ENCODE measurements at regions not wholly inside any gene's neighbourhood (a gene's known extent, or its start where the extent isn't known, plus 50 kb on each side); places are given as distances from the start of the nearest gene placed in this dataset.

- Histone ChIP-seq H3K27me3 (ENCODE audit: control insufficient read depth in 3 of 3, insufficient read depth in 3 of 3, low read length in 3 of 3) (peaks cover 0 to 3% (median 0%) of the 10 kb centered on the region in 3 donors), H3K9me3 (ENCODE audit: control insufficient read depth in 3 of 3, low read length in 3 of 3) (no peaks in the 10 kb centered on the region), H3K9ac (ENCODE audit: low read depth in 1 of 3, low read length in 3 of 3) (no peak overlapping the region), H3K36me3 (ENCODE audit: control insufficient read depth in 3 of 3, insufficient read depth in 3 of 3, low read length in 3 of 3) (no peaks in the 10 kb centered on the region), H3K4me3 (ENCODE audit: low read length in 3 of 3) (no peak overlapping the region), H3K4me1 (ENCODE audit: control insufficient read depth in 3 of 3, insufficient read depth in 3 of 3, low read length in 3 of 3) (no peaks in the 10 kb centered on the region), H3K27ac (ENCODE audit: low read depth, low read length) (no peak overlapping the region)
These were observed 364.7 kb upstream of the DYNLRB2 start for GRCh38 chr16:80176114-80176513.

DNA sequence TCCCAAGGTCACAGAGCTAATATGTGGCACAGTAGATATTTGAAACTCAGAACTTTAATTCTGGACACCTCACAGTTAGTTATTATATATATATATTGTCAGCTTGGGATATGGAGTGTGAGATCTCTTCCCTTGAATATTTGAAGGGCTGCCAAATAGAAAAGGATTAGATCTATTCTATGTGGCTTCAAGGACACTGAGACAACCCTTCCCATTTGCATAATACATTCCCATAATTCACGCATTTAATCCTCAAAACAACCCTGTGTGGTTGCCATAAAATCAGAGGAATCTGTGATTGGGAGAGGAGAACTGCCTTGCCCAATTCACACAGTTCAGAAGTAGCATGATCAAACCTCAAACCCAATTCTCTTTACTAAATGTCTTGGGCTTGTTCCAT is 365.8 kb upstream of the DYNLRB2 start:
- H3K9me3 ChIP-seq (ENCODE audit: control insufficient read depth in 3 of 3, low read length in 3 of 3), result no peaks in the 10 kb centered on the region
- H3K36me3 ChIP-seq (ENCODE audit: control insufficient read depth in 3 of 3, insufficient read depth in 3 of 3, low read length in 3 of 3), result no peaks in the 10 kb centered on the region
- H3K9ac ChIP-seq (ENCODE audit: low read depth in 1 of 3, low read length in 3 of 3), result no peak overlapping the region
- H3K4me3 ChIP-seq (ENCODE audit: low read length in 3 of 3), result no peak overlapping the region
- peaks cover 0 to 3% (median 0%) of the 10 kb centered on the region in 3 donors for H3K27me3 ChIP-seq (ENCODE audit: control insufficient read depth in 3 of 3, insufficient read depth in 3 of 3, low read length in 3 of 3)
- no peaks in the 10 kb centered on the region for H3K4me1 ChIP-seq (ENCODE audit: control insufficient read depth in 3 of 3, insufficient read depth in 3 of 3, low read length in 3 of 3)
- H3K27ac ChIP-seq (ENCODE audit: low read depth, low read length), result no peak overlapping the region

GRCh38 chr16:80174416-80174815 is 366.4 kb upstream of the DYNLRB2 start:
- Histone ChIP-seq H3K4me3 (ENCODE audit: low read length in 3 of 3) (no peak overlapping the region), H3K27me3 (ENCODE audit: control insufficient read depth in 3 of 3, insufficient read depth in 3 of 3, low read length in 3 of 3) (peaks cover 0 to 3% (median 0%) of the 10 kb centered on the region in 3 donors), H3K27ac (ENCODE audit: low read depth, low read length) (no peak overlapping the region), H3K9ac (ENCODE audit: low read depth in 1 of 3, low read length in 3 of 3) (no peak overlapping the region), H3K9me3 (ENCODE audit: control insufficient read depth in 3 of 3, low read length in 3 of 3) (no peaks in the 10 kb centered on the region), H3K4me1 (ENCODE audit: control insufficient read depth in 3 of 3, insufficient read depth in 3 of 3, low read length in 3 of 3) (no peaks in the 10 kb centered on the region), H3K36me3 (ENCODE audit: control insufficient read depth in 3 of 3, insufficient read depth in 3 of 3, low read length in 3 of 3) (no peaks in the 10 kb centered on the region)

DNA sequence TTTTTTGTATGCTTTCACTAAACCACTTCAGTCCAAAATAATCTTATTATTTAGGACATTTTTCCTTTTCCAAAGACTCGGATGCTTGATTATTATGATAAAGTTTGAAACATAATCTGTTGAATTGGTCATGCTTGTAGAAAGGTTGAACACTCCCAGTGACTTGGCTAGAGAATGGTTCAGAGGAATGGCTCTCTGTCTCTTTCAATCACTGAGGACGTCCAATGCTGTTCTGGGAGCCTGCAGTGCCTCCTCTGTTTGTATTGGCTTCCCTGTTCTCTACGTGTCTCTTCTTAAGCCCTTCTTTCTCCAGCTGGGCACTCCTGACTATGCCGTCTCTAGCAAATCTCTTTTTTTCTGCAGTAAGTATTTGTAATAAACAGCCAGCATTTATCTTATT is 369.0 kb upstream of the DYNLRB2 start:
- Histone ChIP-seq H3K4me1 (ENCODE audit: control insufficient read depth in 3 of 3, insufficient read depth in 3 of 3, low read length in 3 of 3) (no peaks in the 10 kb centered on the region), H3K9me3 (ENCODE audit: control insufficient read depth in 3 of 3, low read length in 3 of 3) (no peaks in the 10 kb centered on the region), H3K9ac (ENCODE audit: low read depth in 1 of 3, low read length in 3 of 3) (no peak overlapping the region), H3K36me3 (ENCODE audit: control insufficient read depth in 3 of 3, insufficient read depth in 3 of 3, low read length in 3 of 3) (no peaks in the 10 kb centered on the region), H3K27ac (ENCODE audit: low read depth, low read length) (no peak overlapping the region), H3K4me3 (ENCODE audit: low read length in 3 of 3) (no peak overlapping the region), H3K27me3 (ENCODE audit: control insufficient read depth in 3 of 3, insufficient read depth in 3 of 3, low read length in 3 of 3) (peaks cover 0 to 3% (median 0%) of the 10 kb centered on the region in 3 donors)

- no peaks in the 10 kb centered on the region for H3K4me1 ChIP-seq (ENCODE audit: control insufficient read depth in 3 of 3, insufficient read depth in 3 of 3, low read length in 3 of 3)
- no peak overlapping the region for H3K4me3 ChIP-seq (ENCODE audit: low read length in 3 of 3)
- H3K27me3 ChIP-seq (ENCODE audit: control insufficient read depth in 3 of 3, insufficient read depth in 3 of 3, low read length in 3 of 3), result peaks cover 0 to 3% (median 0%) of the 10 kb centered on the region in 3 donors
- H3K9ac ChIP-seq (ENCODE audit: low read depth in 1 of 3, low read length in 3 of 3), result no peak overlapping the region
- H3K9me3 ChIP-seq (ENCODE audit: control insufficient read depth in 3 of 3, low read length in 3 of 3), result no peaks in the 10 kb centered on the region
- H3K36me3 ChIP-seq (ENCODE audit: control insufficient read depth in 3 of 3, insufficient read depth in 3 of 3, low read length in 3 of 3), result no peaks in the 10 kb centered on the region
- no peak overlapping the region for H3K27ac ChIP-seq (ENCODE audit: low read depth, low read length)
These were observed 369.6 kb upstream of the DYNLRB2 start for GRCh38 chr16:80171199-80171598.

- no peaks in the 10 kb centered on the region for H3K36me3 ChIP-seq (ENCODE audit: control insufficient read depth in 3 of 3, insufficient read depth in 3 of 3, low read length in 3 of 3)
- H3K27me3 ChIP-seq (ENCODE audit: control insufficient read depth in 3 of 3, insufficient read depth in 3 of 3, low read length in 3 of 3), result no peaks in the 10 kb centered on the region
- no peaks in the 10 kb centered on the region for H3K4me1 ChIP-seq (ENCODE audit: control insufficient read depth in 3 of 3, insufficient read depth in 3 of 3, low read length in 3 of 3)
- H3K9me3 ChIP-seq (ENCODE audit: control insufficient read depth in 3 of 3, low read length in 3 of 3), result no peaks in the 10 kb centered on the region
- H3K4me3 ChIP-seq (ENCODE audit: low read length in 3 of 3), result no peak overlapping the region
- H3K27ac ChIP-seq (ENCODE audit: low read depth, low read length), result no peak overlapping the region
- no peak overlapping the region for H3K9ac ChIP-seq (ENCODE audit: low read depth in 1 of 3, low read length in 3 of 3)
These were observed 373.0 kb upstream of the DYNLRB2 start for GRCh38 chr16:80167657-80168390.

DNA sequence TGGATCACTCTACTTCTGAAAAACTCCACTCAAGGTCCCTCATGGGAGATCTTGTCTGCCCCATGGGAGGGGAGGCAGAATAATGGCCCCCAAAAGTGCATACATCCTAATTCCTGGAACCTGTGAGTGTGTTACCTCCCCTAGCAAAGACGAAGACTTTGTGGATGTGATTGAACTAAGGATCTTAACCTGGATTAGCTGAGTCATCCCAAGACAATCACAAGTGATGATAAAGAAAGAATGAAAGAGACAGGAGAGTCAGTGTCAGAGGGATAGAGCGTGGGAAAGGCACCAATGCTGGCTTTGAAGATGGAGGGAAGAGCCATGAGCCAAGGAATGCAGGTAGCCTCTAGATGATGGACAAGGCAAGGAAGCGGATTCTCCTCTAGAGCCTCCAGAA is 374.7 kb upstream of the DYNLRB2 start:
- Histone ChIP-seq H3K4me3 (ENCODE audit: low read length in 3 of 3) (no peak overlapping the region), H3K9me3 (ENCODE audit: control insufficient read depth in 3 of 3, low read length in 3 of 3) (no peaks in the 10 kb centered on the region), H3K27ac (ENCODE audit: low read depth, low read length) (no peak overlapping the region), H3K36me3 (ENCODE audit: control insufficient read depth in 3 of 3, insufficient read depth in 3 of 3, low read length in 3 of 3) (no peaks in the 10 kb centered on the region), H3K27me3 (ENCODE audit: control insufficient read depth in 3 of 3, insufficient read depth in 3 of 3, low read length in 3 of 3) (no peaks in the 10 kb centered on the region), H3K9ac (ENCODE audit: low read depth in 1 of 3, low read length in 3 of 3) (no peak overlapping the region), H3K4me1 (ENCODE audit: control insufficient read depth in 3 of 3, insufficient read depth in 3 of 3, low read length in 3 of 3) (no peaks in the 10 kb centered on the region)

DNA sequence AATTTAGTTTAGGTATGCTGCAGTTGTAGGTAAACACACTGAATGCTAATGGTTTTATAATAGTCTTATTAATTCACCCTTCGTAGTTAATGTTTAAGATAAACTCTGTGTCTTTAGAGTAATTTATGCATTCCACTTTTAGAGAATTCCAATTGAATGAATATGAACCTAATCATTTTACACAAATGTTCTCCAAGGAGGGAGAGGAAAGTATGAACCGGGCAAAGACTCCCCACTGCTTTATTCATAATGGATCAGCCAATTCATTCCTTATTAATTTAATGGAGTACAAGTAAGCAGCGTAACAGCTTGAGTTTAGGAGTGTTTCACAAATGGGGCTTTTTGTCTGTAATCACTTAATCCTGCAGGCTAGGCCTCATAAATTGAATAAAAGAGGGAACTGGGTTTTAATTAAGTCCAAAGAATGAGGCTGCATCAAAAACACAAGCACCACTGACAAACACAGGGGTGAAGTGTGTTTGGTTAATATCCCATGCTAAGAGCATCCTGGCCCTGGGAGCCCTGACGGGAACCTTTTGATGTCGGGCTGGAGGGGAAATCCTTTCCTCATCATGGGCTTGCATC is 375.7 kb upstream of the DYNLRB2 start:
- H3K9ac ChIP-seq (ENCODE audit: low read depth in 1 of 3, low read length in 3 of 3), result no peak overlapping the region
- H3K36me3 ChIP-seq (ENCODE audit: control insufficient read depth in 3 of 3, insufficient read depth in 3 of 3, low read length in 3 of 3), result no peaks in the 10 kb centered on the region
- no peaks in the 10 kb centered on the region for H3K27me3 ChIP-seq (ENCODE audit: control insufficient read depth in 3 of 3, insufficient read depth in 3 of 3, low read length in 3 of 3)
- no peak overlapping the region for H3K4me3 ChIP-seq (ENCODE audit: low read length in 3 of 3)
- no peak overlapping the region for H3K27ac ChIP-seq (ENCODE audit: low read depth, low read length)
- H3K4me1 ChIP-seq (ENCODE audit: control insufficient read depth in 3 of 3, insufficient read depth in 3 of 3, low read length in 3 of 3), result no peaks in the 10 kb centered on the region
- no peaks in the 10 kb centered on the region for H3K9me3 ChIP-seq (ENCODE audit: control insufficient read depth in 3 of 3, low read length in 3 of 3)

DNA sequence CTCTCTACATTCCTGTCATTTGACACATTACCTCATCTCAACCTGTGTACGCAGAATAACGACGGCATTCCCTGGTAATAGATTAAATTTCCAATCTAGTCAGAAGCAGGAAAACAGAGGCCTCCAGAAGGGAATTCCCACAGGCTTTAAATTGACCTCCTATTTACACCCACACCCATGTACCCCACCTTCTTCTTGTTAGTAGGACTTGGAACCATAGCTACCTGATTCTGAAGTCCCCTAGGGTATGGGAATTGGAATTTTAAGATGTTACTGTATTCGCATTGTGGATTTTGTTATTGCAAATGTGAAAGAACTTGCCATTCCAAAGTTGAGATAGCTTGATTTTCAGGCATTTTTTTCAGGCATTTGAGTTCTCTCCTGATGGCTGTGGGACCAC is 377.5 kb upstream of the DYNLRB2 start:
- H3K4me1 ChIP-seq (ENCODE audit: control insufficient read depth in 3 of 3, insufficient read depth in 3 of 3, low read length in 3 of 3), result no peaks in the 10 kb centered on the region
- no peak overlapping the region for H3K4me3 ChIP-seq (ENCODE audit: low read length in 3 of 3)
- no peak overlapping the region for H3K9ac ChIP-seq (ENCODE audit: low read depth in 1 of 3, low read length in 3 of 3)
- no peaks in the 10 kb centered on the region for H3K9me3 ChIP-seq (ENCODE audit: control insufficient read depth in 3 of 3, low read length in 3 of 3)
- H3K36me3 ChIP-seq (ENCODE audit: control insufficient read depth in 3 of 3, insufficient read depth in 3 of 3, low read length in 3 of 3), result no peaks in the 10 kb centered on the region
- no peak overlapping the region for H3K27ac ChIP-seq (ENCODE audit: low read depth, low read length)
- H3K27me3 ChIP-seq (ENCODE audit: control insufficient read depth in 3 of 3, insufficient read depth in 3 of 3, low read length in 3 of 3), result no peaks in the 10 kb centered on the region

DNA sequence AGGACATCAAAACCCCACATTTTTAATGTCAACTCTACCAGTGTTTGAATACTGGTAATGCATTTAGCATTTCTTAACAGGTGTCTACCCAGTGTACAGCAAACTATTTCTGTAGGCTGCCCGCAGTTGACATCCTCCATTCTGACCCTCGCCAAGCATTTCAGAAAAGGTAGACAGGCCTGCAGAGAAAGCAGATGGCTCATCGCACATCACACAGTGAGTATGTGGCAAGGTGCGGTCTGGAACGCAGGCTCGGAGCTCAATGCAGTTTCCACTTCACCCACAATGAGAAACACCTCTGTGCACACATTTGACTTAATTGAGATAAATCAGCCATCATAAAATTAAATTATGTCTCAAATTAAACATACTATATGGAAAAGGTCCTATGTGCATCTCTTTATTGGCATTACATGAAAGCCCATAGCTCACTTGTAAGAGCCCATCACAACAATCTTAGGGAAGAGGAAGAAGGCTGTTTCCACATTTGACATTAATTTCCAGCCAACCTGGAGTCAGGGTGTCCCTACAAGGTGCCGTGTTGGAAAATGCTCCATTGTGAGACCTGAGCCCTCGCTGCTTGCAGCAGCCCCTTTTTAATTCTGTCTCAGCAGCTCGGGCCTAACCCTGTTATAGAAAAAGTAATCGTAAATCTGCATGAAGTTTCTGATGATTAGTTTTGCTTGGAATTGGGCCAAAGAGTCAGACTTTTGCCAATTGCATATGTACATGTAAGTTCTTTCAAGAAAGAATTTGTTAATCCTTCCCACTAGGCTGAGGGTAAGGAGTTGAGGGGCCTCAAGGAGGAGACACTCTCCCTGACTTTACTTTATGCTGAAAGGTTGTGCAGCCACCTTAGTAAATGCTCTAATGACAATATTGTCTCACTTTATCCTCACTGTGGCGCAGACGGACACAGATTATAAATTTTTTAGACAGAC is 378.7 kb upstream of the DYNLRB2 start:
- Histone ChIP-seq H3K4me3 (ENCODE audit: low read length in 3 of 3) (no peak overlapping the region), H3K27ac (ENCODE audit: low read depth, low read length) (no peak overlapping the region), H3K9me3 (ENCODE audit: control insufficient read depth in 3 of 3, low read length in 3 of 3) (peaks cover 0 to 2% (median 0%) of the 10 kb centered on the region in 3 donors), H3K4me1 (ENCODE audit: control insufficient read depth in 3 of 3, insufficient read depth in 3 of 3, low read length in 3 of 3) (no peaks in the 10 kb centered on the region), H3K9ac (ENCODE audit: low read depth in 1 of 3, low read length in 3 of 3) (no peak overlapping the region), H3K36me3 (ENCODE audit: control insufficient read depth in 3 of 3, insufficient read depth in 3 of 3, low read length in 3 of 3) (no peaks in the 10 kb centered on the region), H3K27me3 (ENCODE audit: control insufficient read depth in 3 of 3, insufficient read depth in 3 of 3, low read length in 3 of 3) (no peaks in the 10 kb centered on the region)
